ENCODE measurements at regions not wholly inside any gene's neighbourhood (a gene's known extent, or its start where the extent isn't known, plus 50 kb on each side); places are given as distances from the start of the nearest gene placed in this dataset.

DNA sequence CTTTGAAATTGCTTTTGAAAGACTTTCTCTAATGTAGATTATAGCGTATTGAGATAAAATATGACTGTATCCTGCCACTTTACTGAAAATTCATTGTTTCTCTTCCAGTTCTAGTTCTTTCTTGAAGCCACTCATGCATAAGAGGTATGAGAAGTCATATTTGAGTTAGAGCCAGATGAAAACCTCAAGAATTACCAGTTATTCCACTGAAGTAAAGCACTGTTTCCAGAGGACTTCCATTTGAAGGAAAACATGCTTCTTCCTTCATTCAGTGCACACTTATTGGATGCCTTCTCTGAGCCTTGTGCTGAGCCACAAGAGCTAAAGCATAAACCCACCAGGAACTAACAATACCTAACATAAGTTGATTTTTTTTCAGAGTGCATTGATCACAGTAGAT is 513.4 kb downstream of the ZNF385D start:
- TF ChIP-seq, protein P1, sequence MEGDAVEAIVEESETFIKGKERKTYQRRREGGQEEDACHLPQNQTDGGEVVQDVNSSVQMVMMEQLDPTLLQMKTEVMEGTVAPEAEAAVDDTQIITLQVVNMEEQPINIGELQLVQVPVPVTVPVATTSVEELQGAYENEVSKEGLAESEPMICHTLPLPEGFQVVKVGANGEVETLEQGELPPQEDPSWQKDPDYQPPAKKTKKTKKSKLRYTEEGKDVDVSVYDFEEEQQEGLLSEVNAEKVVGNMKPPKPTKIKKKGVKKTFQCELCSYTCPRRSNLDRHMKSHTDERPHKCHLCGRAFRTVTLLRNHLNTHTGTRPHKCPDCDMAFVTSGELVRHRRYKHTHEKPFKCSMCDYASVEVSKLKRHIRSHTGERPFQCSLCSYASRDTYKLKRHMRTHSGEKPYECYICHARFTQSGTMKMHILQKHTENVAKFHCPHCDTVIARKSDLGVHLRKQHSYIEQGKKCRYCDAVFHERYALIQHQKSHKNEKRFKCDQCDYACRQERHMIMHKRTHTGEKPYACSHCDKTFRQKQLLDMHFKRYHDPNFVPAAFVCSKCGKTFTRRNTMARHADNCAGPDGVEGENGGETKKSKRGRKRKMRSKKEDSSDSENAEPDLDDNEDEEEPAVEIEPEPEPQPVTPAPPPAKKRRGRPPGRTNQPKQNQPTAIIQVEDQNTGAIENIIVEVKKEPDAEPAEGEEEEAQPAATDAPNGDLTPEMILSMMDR (conservative IDR thresholded peaks at IDR 0.05; ENCODE audit: low read depth, low read length): no peak
- TF ChIP-seq RAD21 (IDR thresholded peaks at IDR 0.05; ENCODE audit: low read length): no peak
- no peak for TF ChIP-seq POLR2A (IDR thresholded peaks at IDR 0.05; ENCODE audit: low read depth, low read length)
- TF ChIP-seq, protein P2, sequence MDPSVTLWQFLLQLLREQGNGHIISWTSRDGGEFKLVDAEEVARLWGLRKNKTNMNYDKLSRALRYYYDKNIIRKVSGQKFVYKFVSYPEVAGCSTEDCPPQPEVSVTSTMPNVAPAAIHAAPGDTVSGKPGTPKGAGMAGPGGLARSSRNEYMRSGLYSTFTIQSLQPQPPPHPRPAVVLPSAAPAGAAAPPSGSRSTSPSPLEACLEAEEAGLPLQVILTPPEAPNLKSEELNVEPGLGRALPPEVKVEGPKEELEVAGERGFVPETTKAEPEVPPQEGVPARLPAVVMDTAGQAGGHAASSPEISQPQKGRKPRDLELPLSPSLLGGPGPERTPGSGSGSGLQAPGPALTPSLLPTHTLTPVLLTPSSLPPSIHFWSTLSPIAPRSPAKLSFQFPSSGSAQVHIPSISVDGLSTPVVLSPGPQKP (IDR thresholded peaks at IDR 0.05; ENCODE audit: borderline replicate concordance, low read depth, low read length): no peak
- no peak for TF ChIP-seq MAZ (IDR thresholded peaks at IDR 0.05; ENCODE audit: borderline replicate concordance, low read depth, low read length)
